ENCODE measurements at regions not wholly inside any gene's neighbourhood (a gene's known extent, or its start where the extent isn't known, plus 50 kb on each side); places are given as distances from the start of the nearest gene placed in this dataset.

- TF ChIP-seq CTCF (IDR thresholded peaks at IDR 0.05) (no peak), ELF4 (CRISPR knock-in tag; IDR thresholded peaks at IDR 0.05; ENCODE audit: low read depth) (no peak), FOXK1 (CRISPR knock-in tag; IDR thresholded peaks at IDR 0.05) (no peak), ARID4B (CRISPR knock-in tag; IDR thresholded peaks at IDR 0.05; ENCODE audit: borderline replicate concordance) (no peak), MAX (CRISPR knock-in tag; IDR thresholded peaks at IDR 0.05) (no peak), E2F4 (CRISPR knock-in tag; IDR thresholded peaks at IDR 0.05; ENCODE audit: borderline replicate concordance, low read depth) (no peak), TEAD4 (CRISPR knock-in tag; IDR thresholded peaks at IDR 0.05) (no peak), CBFB (CRISPR knock-in tag; IDR thresholded peaks at IDR 0.05; ENCODE audit: low read depth) (no peak), ESRRA (CRISPR knock-in tag; IDR thresholded peaks at IDR 0.05; ENCODE audit: borderline replicate concordance) (no peak), MYBL2 (CRISPR knock-in tag; IDR thresholded peaks at IDR 0.05) (no peak), PRDM15 (CRISPR knock-in tag; IDR thresholded peaks at IDR 0.05) (no peak), USF1 (CRISPR knock-in tag; IDR thresholded peaks at IDR 0.05) (no peak), FOXJ3 (CRISPR knock-in tag; IDR thresholded peaks at IDR 0.05; ENCODE audit: borderline replicate concordance) (no peak), SMAD3 (CRISPR knock-in tag; IDR thresholded peaks at IDR 0.05; ENCODE audit: borderline replicate concordance) (no peak)
These were observed 130.6 kb upstream of the UBASH3B start for GRCh38 chr11:122524898-122525297.

All from WTC11 (cell line).